Caco-2 (cell line): ENCODE measurements at regions not wholly inside any gene's neighbourhood (a gene's known extent, or its start where the extent isn't known, plus 50 kb on each side); places are given as distances from the start of the nearest gene placed in this dataset.
A peak's percentile ranks its signal among the peaks of the same experiment; 100 is the strongest.

Source experiments
- BruUV-seq: library from RNA; stranded (reverse); fragments of 400-500 nt; replicated peaks from 2 replicates; lab custom pipeline; 2021; lab: Mats Ljungman, UMichigan
- CTCF ChIA-PET: fragments of 300-600 bp; sonication (Branson Sonifier 250); formaldehyde crosslinking; loops from one replicate; lab custom pipeline; 2022; ENCODE audit warnings: antibody characterized with exemption; lab: Charles Lee
- POLR2A ChIA-PET: fragments of 300-600 bp; sonication (Branson Sonifier 250); formaldehyde crosslinking; loops from one replicate; lab custom pipeline; 2022; ENCODE audit warnings: antibody characterized with exemption; lab: Charles Lee
- DNase-seq, 2 experiments: peaks; one replicate each; pipeline versions ENCODE4 v3.0.0 to v3.0.0-alpha.2; 2020 to 2022
- H3K27me3 ChIP-seq: replicated peaks from 2 replicates; pipeline ENCODE4 v1.6.0; 2011; ENCODE audit warnings: low read length; ENCODE audit not compliant: control insufficient read depth, insufficient read depth
- H3K36me3 ChIP-seq: 2 replicates; pipeline ENCODE4 v1.5.1; 2011; ENCODE audit warnings: low read length; ENCODE audit not compliant: control insufficient read depth, insufficient read depth
- H3K4me1 ChIP-seq: fragments of 250-450 bp; sonication (Bioruptor Pico); 2 replicates; pipeline ENCODE4 v1.5.1; 2020; ENCODE audit warnings: mild to moderate bottlenecking
- H3K4me3 ChIP-seq: 2 replicates; pipeline ENCODE4 v1.5.1; 2011; ENCODE audit warnings: low read depth, mild to moderate bottlenecking, control low read depth, low read length
- H3K9me3 ChIP-seq: fragments of 250-450 bp; sonication (Bioruptor Pico); 2 replicates; pipeline ENCODE4 v1.5.1; 2020; ENCODE audit warnings: mild to moderate bottlenecking, moderate library complexity
- H3K27ac Mint-ChIP-seq: one replicate; pipeline ENCODE4 v1.8.0; 2022; ENCODE audit warnings: mixed read lengths; ENCODE audit not compliant: unreplicated experiment
- H3K27me3 Mint-ChIP-seq: one replicate; pipeline ENCODE4 v1.8.0; 2022; ENCODE audit warnings: mixed read lengths; ENCODE audit not compliant: insufficient read depth, unreplicated experiment
- H3K36me3 Mint-ChIP-seq: one replicate; pipeline ENCODE4 v1.8.0; 2022; ENCODE audit warnings: mild to moderate bottlenecking, mixed read lengths; ENCODE audit not compliant: insufficient read depth, unreplicated experiment
- H3K4me1 Mint-ChIP-seq: one replicate; pipeline ENCODE4 v1.8.0; 2022; ENCODE audit warnings: low read depth, mixed read lengths; ENCODE audit not compliant: unreplicated experiment
- H3K4me3 Mint-ChIP-seq: one replicate; pipeline ENCODE4 v1.8.0; 2022; ENCODE audit warnings: mild to moderate bottlenecking, moderate library complexity, mixed read lengths; ENCODE audit not compliant: unreplicated experiment
- H3K9me3 Mint-ChIP-seq: one replicate; pipeline ENCODE4 v1.8.0; 2022; ENCODE audit warnings: mixed read lengths; ENCODE audit not compliant: unreplicated experiment
- CTCF ChIP-seq, 2 experiments: fragments of 200-600 bp in 1 of 2; IDR thresholded peaks; 1 replicate in 1 of 2; 2 replicates in 1 of 2; pipeline versions ENCODE4 v1.5.1 to v1.8.0; 2011 to 2022; ENCODE audit warnings: antibody characterized with exemption in 1 of 2, control low read depth in 1 of 2, inconsistent platforms in 1 of 2, low read depth in 1 of 2, low read length in 1 of 2, mild to moderate bottlenecking in 1 of 2, moderate library complexity in 1 of 2; ENCODE audit not compliant: insufficient read depth in 1 of 2, severe bottlenecking in 1 of 2, unreplicated experiment in 1 of 2
- intact Hi-C: fragments of 100-400 bp; cut with micrococcal nuclease; formaldehyde crosslinking; loops from one replicate; pipeline ENCODE4 v1.10.0; 2022; ENCODE audit not compliant: unreplicated experiment

- peak overlapping the region; percentile 24 for H3K27ac Mint-ChIP-seq
- DNase-seq, result no peak
- POLR2A ChIA-PET, result no interaction called here
- H3K4me1 Mint-ChIP-seq, result peaks cover 10% of the 10 kb centered on the region
- H3K4me1 ChIP-seq, result peaks cover 40% of the 10 kb centered on the region
- H3K4me3 Mint-ChIP-seq, result no peak overlapping the region
- intact Hi-C loops, result loop anchor here (2.0 to 10.0 kb wide), 2 partner anchors 13 to 491 kb away; no protein-coding TSS in a partner anchor
- no TSS peak for BruUV-seq
- H3K36me3 ChIP-seq, result no peaks in the 10 kb centered on the region
- TF ChIP-seq CTCF (IDR thresholded peaks at IDR 0.05; ENCODE audit: insufficient read depth in 1 of 2, low read depth in 1 of 2, low read length in 1 of 2, severe bottlenecking in 1 of 2, unreplicated experiment in 1 of 2), result no peak
- H3K4me3 ChIP-seq, result no peak overlapping the region
- H3K27me3 ChIP-seq, result no peaks in the 10 kb centered on the region
- H3K27me3 Mint-ChIP-seq, result no peaks in the 10 kb centered on the region
- H3K9me3 Mint-ChIP-seq, result peaks cover 20% of the 10 kb centered on the region
- peaks cover 6% of the 10 kb centered on the region for H3K36me3 Mint-ChIP-seq
- CTCF ChIA-PET, result no interaction called here
- H3K9me3 ChIP-seq, result peaks cover 5% of the 10 kb centered on the region; the same call in 1 of the 2 replicates
Observed at GRCh38 chr6:95803889-95804288, 211.9 kb upstream of the FUT9 start.

DNA sequence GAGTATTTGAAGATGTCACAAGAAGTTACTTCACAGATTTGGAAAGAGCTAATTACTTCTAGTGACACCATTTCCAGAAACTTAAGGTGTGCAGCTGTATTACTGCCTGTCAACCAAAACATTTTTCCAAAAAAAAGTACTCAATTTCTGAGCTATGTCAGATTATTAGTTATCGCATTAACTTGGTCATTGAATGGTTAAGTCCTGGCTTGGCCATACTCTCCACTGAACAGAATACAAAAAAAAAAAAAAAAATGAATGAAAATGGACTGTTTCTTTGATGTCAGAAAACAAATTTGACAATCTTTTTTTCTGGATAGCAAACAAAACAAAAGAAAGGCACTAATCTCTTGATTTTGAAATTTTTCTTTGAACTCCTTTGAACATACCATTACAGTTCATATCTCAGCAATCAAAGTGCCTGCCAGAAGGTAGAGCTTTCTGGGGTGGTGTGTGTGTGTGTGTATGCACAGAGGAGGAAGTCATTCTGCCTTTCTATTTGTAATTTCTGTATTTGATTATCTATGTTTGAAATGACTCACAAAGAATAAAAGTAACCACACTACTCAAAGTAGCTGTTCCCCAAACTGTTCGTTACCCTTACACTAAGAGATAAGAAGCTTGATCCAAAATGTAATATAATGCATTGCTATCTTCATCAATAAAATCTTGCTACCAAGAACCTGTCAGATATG, 210.8 kb upstream of the FUT9 start:
- ChIA-PET CTCF (interaction anchor here (0.6 to 0.7 kb wide), 2 partner anchors 116 to 493 kb away, joined by 5 to 6 read pairs; no protein-coding TSS in a partner anchor), POLR2A (interaction anchor here (0.6 to 1.0 kb wide), 2 partner anchors 52 to 227 kb away, joined by 3 to 6 read pairs; partner anchors contain the start of gene MANEA)
- peak overlapping the region; percentile 45 for H3K4me3 Mint-ChIP-seq
- peaks cover 21% of the 10 kb centered on the region for H3K9me3 Mint-ChIP-seq
- BruUV-seq, result no TSS peak
- H3K36me3 Mint-ChIP-seq, result peaks cover 6% of the 10 kb centered on the region
- peak overlapping the region; percentile 92 for H3K27ac Mint-ChIP-seq
- Histone ChIP-seq H3K27me3 (no peaks in the 10 kb centered on the region), H3K4me3 (no peak overlapping the region), H3K4me1 (peaks cover 40% of the 10 kb centered on the region), H3K9me3 (peaks cover 5% of the 10 kb centered on the region; the same call in 1 of the 2 replicates), H3K36me3 (no peaks in the 10 kb centered on the region)
- intact Hi-C loops, result loop anchor here (1.0 to 10.0 kb wide), 5 partner anchors 14 to 490 kb away; partner anchors contain the start of gene MANEA
- H3K27me3 Mint-ChIP-seq, result no peaks in the 10 kb centered on the region
- no peak for TF ChIP-seq CTCF (IDR thresholded peaks at IDR 0.05; ENCODE audit: insufficient read depth in 1 of 2, low read depth in 1 of 2, low read length in 1 of 2, severe bottlenecking in 1 of 2, unreplicated experiment in 1 of 2)
- DNase-seq, result peak; percentile 80 to 84
- peaks cover 10% of the 10 kb centered on the region for H3K4me1 Mint-ChIP-seq

GRCh38 chr6:95805699-95806098, 210.1 kb upstream of the FUT9 start:
- H3K27ac Mint-ChIP-seq, result peak overlapping the region; percentile 92
- CTCF ChIA-PET, result no interaction called here
- H3K4me3 ChIP-seq, result no peak overlapping the region
- H3K27me3 ChIP-seq, result no peaks in the 10 kb centered on the region
- H3K9me3 Mint-ChIP-seq, result peaks cover 21% of the 10 kb centered on the region
- TF ChIP-seq CTCF (IDR thresholded peaks at IDR 0.05; ENCODE audit: insufficient read depth in 1 of 2, low read depth in 1 of 2, low read length in 1 of 2, severe bottlenecking in 1 of 2, unreplicated experiment in 1 of 2), result no peak
- peak in 1 of 2 experiments; percentile 16 for DNase-seq
- H3K4me1 Mint-ChIP-seq, result peaks cover 10% of the 10 kb centered on the region
- intact Hi-C loops, result loop anchor here (1.0 to 10.0 kb wide), 5 partner anchors 15 to 489 kb away; partner anchors contain the start of gene MANEA
- POLR2A ChIA-PET, result interaction anchor here (0.6 to 1.0 kb wide), 2 partner anchors 51 to 228 kb away, joined by 3 to 6 read pairs; partner anchors contain the start of gene MANEA
- H3K4me1 ChIP-seq, result peaks cover 40% of the 10 kb centered on the region
- no peaks in the 10 kb centered on the region for H3K36me3 ChIP-seq
- no peaks in the 10 kb centered on the region for H3K27me3 Mint-ChIP-seq
- TSS peak; percentile 92 for BruUV-seq
- H3K36me3 Mint-ChIP-seq, result peaks cover 6% of the 10 kb centered on the region
- peaks cover 5% of the 10 kb centered on the region; the same call in 1 of the 2 replicates for H3K9me3 ChIP-seq
- H3K4me3 Mint-ChIP-seq, result peak overlapping the region; percentile 45
